ENCODE measurements at regions not wholly inside any gene's neighbourhood (a gene's known extent, or its start where the extent isn't known, plus 50 kb on each side); places are given as distances from the start of the nearest gene placed in this dataset.

- H3K9me3 ChIP-seq (ENCODE audit: control insufficient read depth in 3 of 3, low read length in 3 of 3): no peaks in the 10 kb centered on the region
- no peaks in the 10 kb centered on the region for H3K27me3 ChIP-seq (ENCODE audit: control insufficient read depth in 3 of 3, insufficient read depth in 3 of 3, low read length in 3 of 3)
- H3K9ac ChIP-seq (ENCODE audit: low read depth in 1 of 3, low read length in 3 of 3): no peak overlapping the region
- H3K4me1 ChIP-seq (ENCODE audit: control insufficient read depth in 3 of 3, insufficient read depth in 3 of 3, low read length in 3 of 3): no peaks in the 10 kb centered on the region
- H3K4me3 ChIP-seq (ENCODE audit: low read length in 3 of 3): no peak overlapping the region
- no peaks in the 10 kb centered on the region for H3K36me3 ChIP-seq (ENCODE audit: control insufficient read depth in 3 of 3, insufficient read depth in 3 of 3, low read length in 3 of 3)
- no peak overlapping the region for H3K27ac ChIP-seq (ENCODE audit: low read depth, low read length)
Observed at GRCh38 chr9:117473293-117473692, 58.4 kb upstream of the ASTN2 start.

- Histone ChIP-seq H3K9ac (ENCODE audit: low read depth in 1 of 3, low read length in 3 of 3) (no peak overlapping the region), H3K27ac (ENCODE audit: low read depth, low read length) (no peak overlapping the region), H3K9me3 (ENCODE audit: control insufficient read depth in 3 of 3, low read length in 3 of 3) (no peaks in the 10 kb centered on the region), H3K27me3 (ENCODE audit: control insufficient read depth in 3 of 3, insufficient read depth in 3 of 3, low read length in 3 of 3) (no peaks in the 10 kb centered on the region), H3K36me3 (ENCODE audit: control insufficient read depth in 3 of 3, insufficient read depth in 3 of 3, low read length in 3 of 3) (no peaks in the 10 kb centered on the region), H3K4me3 (ENCODE audit: low read length in 3 of 3) (no peak overlapping the region), H3K4me1 (ENCODE audit: control insufficient read depth in 3 of 3, insufficient read depth in 3 of 3, low read length in 3 of 3) (no peaks in the 10 kb centered on the region)
Observed at GRCh38 chr9:117470902-117471301, 56.0 kb upstream of the ASTN2 start.

DNA sequence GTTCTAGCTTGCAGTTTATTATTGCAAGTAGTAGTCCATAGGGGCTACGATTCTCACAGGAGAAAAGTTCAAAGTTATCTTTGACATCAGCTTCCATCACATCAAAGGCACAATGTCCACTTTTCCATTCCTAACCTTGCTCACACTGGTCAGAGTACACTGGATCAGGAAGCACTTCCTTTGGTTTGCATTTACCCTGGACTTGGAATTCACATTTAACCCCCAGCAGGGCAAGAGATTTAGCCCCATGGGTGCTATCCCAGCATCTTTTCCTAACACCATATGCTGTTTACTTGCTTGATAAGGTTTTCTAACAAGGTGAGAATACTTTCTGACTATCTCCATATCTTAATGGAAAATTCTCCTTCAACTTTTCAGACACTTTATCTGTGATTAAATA, 55.6 kb upstream of the ASTN2 start:
- no peaks in the 10 kb centered on the region for H3K9me3 ChIP-seq (ENCODE audit: control insufficient read depth in 3 of 3, low read length in 3 of 3)
- no peaks in the 10 kb centered on the region for H3K36me3 ChIP-seq (ENCODE audit: control insufficient read depth in 3 of 3, insufficient read depth in 3 of 3, low read length in 3 of 3)
- H3K4me1 ChIP-seq (ENCODE audit: control insufficient read depth in 3 of 3, insufficient read depth in 3 of 3, low read length in 3 of 3): peaks cover under 1 to 2% (median under 1%) of the 10 kb centered on the region in 3 donors
- H3K9ac ChIP-seq (ENCODE audit: low read depth in 1 of 3, low read length in 3 of 3): no peak overlapping the region
- no peak overlapping the region for H3K4me3 ChIP-seq (ENCODE audit: low read length in 3 of 3)
- no peak overlapping the region for H3K27ac ChIP-seq (ENCODE audit: low read depth, low read length)
- no peaks in the 10 kb centered on the region for H3K27me3 ChIP-seq (ENCODE audit: control insufficient read depth in 3 of 3, insufficient read depth in 3 of 3, low read length in 3 of 3)

DNA sequence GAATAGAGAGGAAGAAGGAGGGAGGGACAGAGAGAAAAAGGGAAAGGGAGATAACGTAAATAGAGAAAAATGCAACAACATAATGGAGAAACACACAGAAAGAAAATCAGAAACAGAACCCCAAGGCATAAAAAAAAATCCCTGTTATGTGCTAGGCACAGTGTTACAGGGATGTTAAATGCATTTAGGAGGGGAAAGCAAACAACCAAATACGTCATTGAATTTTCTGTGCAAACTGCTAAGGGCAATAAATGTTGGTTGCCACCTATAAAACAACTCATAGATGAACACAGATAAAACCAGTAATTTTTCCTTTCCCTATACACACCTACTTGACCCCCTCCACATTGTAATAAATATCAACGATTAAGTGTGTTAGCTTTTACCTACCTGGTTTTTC, 51.3 kb upstream of the ASTN2 start:
- Histone ChIP-seq H3K36me3 (ENCODE audit: control insufficient read depth in 3 of 3, insufficient read depth in 3 of 3, low read length in 3 of 3) (no peaks in the 10 kb centered on the region), H3K9ac (ENCODE audit: low read depth in 1 of 3, low read length in 3 of 3) (no peak overlapping the region), H3K9me3 (ENCODE audit: control insufficient read depth in 3 of 3, low read length in 3 of 3) (no peaks in the 10 kb centered on the region), H3K4me1 (ENCODE audit: control insufficient read depth in 3 of 3, insufficient read depth in 3 of 3, low read length in 3 of 3) (peaks cover 10 to 14% (median 12%) of the 10 kb centered on the region in 3 donors), H3K4me3 (ENCODE audit: low read length in 3 of 3) (no peak overlapping the region), H3K27ac (ENCODE audit: low read depth, low read length) (no peak overlapping the region), H3K27me3 (ENCODE audit: control insufficient read depth in 3 of 3, insufficient read depth in 3 of 3, low read length in 3 of 3) (no peaks in the 10 kb centered on the region)

DNA sequence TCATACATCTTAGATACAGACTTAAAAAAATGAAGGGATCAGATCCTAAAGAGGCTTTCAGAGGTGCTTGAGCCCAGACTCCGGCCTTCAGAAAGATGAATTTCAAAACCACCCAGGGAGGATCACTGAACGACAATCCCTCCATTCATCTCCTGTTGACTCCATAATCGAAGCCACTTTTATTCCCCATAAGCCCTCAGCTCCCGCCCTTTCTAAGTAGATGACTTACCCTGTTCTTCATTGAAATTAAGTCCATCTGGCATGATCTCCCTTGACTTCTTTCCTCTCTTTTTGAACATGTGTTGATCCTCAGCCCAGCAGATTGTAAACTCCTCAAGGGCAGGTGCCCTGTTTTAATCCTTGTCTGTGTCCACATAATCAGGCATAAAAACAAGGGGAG, 50.8 kb upstream of the ASTN2 start:
- Histone ChIP-seq H3K9me3 (ENCODE audit: control insufficient read depth in 3 of 3, low read length in 3 of 3) (no peaks in the 10 kb centered on the region), H3K9ac (ENCODE audit: low read depth in 1 of 3, low read length in 3 of 3) (no peak overlapping the region), H3K27me3 (ENCODE audit: control insufficient read depth in 3 of 3, insufficient read depth in 3 of 3, low read length in 3 of 3) (no peaks in the 10 kb centered on the region), H3K36me3 (ENCODE audit: control insufficient read depth in 3 of 3, insufficient read depth in 3 of 3, low read length in 3 of 3) (no peaks in the 10 kb centered on the region), H3K27ac (ENCODE audit: low read depth, low read length) (no peak overlapping the region), H3K4me3 (ENCODE audit: low read length in 3 of 3) (no peak overlapping the region), H3K4me1 (ENCODE audit: control insufficient read depth in 3 of 3, insufficient read depth in 3 of 3, low read length in 3 of 3) (peaks cover 10 to 14% (median 12%) of the 10 kb centered on the region in 3 donors)

DNA sequence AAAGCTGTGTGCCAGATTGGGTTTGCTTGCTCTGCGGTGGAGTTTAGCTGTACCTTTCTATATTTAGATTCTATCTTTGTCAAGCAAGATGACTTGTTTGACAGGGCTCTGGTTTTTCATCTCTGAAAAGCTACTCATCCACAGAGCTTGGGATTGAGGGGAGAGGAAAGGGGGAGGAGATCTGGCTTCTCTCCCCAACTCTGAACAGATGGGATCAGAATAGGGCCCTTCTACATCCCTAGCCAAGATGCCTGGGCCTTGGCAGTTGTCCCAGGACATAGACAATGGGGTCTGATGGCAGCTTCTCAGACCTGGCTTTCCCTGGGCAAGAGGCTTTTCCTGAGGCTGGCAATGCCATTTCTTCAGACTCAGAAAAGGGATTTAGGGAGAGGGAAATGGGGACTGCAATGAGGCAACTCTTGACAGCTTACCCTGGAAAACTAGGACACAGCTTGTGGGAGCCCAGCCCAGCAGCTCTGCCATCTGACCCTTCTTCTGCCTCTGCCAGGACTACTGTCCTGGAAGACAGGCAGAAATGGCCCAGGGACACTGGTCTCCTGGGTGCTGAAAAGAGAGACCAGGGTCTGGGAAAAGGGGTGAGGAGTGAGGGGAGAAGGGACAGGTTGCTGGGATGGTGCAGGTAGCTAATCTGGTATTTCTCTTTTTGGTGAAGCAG, 50.2 kb upstream of the ASTN2 start:
- Histone ChIP-seq H3K27ac (ENCODE audit: low read depth, low read length) (peak overlapping the region; percentile 13), H3K27me3 (ENCODE audit: control insufficient read depth in 3 of 3, insufficient read depth in 3 of 3, low read length in 3 of 3) (no peaks in the 10 kb centered on the region), H3K4me1 (ENCODE audit: control insufficient read depth in 3 of 3, insufficient read depth in 3 of 3, low read length in 3 of 3) (peaks cover 10 to 14% (median 12%) of the 10 kb centered on the region in 3 donors), H3K9ac (ENCODE audit: low read depth in 1 of 3, low read length in 3 of 3) (no peak overlapping the region), H3K9me3 (ENCODE audit: control insufficient read depth in 3 of 3, low read length in 3 of 3) (no peaks in the 10 kb centered on the region), H3K36me3 (ENCODE audit: control insufficient read depth in 3 of 3, insufficient read depth in 3 of 3, low read length in 3 of 3) (no peaks in the 10 kb centered on the region), H3K4me3 (ENCODE audit: low read length in 3 of 3) (peak overlapping the region in 1 of 3 donors; percentile 3)

All from skeletal muscle tissue (tissue), 3 donors.